GM19372 (cell line): ENCODE measurements at regions not wholly inside any gene's neighbourhood (a gene's known extent, or its start where the extent isn't known, plus 50 kb on each side); places are given as distances from the start of the nearest gene placed in this dataset.
"Not testable (repeated sequence)": the region's sequence is repeated elsewhere in the genome, so short reads cannot be mapped to it uniquely, and the experiment has no call there.

Experiments
- ATAC-seq: cut with Tn5 transposase; IDR thresholded peaks from one replicate; pipeline ENCODE4 v1.9.1; 2021; ENCODE audit warnings: mild to moderate bottlenecking, low read depth, moderate library complexity; ENCODE audit not compliant: unreplicated experiment

DNA sequence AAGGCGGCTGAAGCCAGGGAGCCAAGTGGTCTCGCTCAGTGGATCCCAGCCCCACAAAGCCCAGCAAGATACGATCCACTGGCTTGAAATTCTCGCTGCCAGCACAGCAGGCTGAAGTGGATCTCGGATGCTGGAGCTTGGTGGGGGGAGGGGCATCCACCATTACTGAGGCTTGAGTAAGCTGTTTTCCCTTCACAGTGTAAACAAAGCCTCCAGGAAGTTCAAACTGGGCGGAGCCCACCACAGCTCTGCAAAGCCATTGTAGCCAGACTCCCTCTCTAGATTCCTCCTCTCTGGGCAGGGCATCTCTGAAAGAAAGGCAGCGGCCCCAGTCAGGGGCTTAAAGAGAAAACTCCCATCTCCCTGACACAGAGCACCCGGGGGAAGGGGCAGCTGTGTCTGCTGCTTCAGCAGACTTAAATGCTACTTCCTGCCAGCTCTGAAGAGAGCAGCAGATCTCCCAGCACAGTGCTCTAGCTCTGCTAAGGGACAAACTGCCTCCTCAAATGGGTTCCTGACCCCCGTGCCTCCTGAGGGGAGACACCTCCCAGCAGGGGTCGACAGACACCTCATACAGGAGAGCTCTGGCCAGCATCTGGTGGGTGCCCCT is 330.0 kb upstream of the TMEFF2 start:
- ATAC-seq, result not testable (repeated sequence)

DNA sequence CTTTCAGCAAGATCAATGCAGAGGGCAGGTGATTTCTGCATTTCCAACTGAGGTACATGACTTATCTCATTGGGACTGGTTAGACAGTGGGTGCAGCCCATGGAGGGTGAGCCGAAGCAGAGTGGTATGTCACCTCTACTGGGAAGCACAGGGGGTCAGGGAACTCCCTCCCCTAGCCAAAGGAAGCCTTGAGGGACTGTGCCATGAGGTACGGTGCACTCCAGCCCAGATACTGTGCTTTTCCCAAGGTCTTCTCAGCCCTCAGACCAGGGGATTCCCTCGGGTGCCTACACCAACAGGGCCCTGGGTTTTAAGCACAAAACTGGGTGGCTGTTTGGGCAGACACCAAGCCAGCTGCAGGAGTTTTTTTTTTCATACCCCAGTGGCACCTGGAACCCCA is 329.5 kb upstream of the TMEFF2 start:
- ATAC-seq, result not testable (repeated sequence)

DNA sequence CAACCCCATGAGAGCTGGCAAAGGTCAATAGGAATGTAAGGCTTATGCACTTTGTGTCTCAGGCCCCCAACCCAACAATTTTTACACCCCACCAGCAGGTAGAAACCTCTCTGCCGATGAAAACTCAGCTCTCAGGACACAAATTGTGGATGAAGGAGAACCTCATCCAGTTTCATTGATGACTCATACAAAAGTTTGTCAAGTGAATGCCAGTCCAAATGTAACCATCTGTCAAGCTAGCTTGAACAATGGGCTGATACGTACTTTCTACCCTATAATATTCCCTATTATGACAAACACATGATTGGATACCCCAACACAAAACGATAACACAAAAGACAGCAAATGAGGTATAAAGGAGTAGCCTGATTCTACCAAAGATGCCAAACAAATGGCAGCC is 321.2 kb upstream of the TMEFF2 start:
- ATAC-seq, result no peak

DNA sequence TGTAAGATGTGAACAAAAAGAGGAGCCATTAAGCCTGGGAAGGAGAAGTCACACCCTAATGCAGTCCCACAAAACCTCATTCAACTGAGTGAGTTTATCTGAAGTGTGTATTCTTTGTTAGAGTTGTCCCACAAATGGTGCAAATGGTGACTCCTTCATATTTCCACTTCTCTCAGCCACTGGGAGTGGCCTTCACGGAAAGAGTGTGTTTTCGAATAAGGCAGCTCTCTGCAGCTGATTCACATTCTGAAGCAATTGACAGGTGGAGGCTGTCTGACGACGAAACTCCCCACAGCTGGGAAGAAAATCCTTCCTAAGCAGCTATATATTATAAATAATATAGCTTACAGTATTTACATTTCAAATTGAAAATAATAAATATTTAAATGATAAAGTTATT is 318.8 kb upstream of the TMEFF2 start:
- no peak for ATAC-seq

DNA sequence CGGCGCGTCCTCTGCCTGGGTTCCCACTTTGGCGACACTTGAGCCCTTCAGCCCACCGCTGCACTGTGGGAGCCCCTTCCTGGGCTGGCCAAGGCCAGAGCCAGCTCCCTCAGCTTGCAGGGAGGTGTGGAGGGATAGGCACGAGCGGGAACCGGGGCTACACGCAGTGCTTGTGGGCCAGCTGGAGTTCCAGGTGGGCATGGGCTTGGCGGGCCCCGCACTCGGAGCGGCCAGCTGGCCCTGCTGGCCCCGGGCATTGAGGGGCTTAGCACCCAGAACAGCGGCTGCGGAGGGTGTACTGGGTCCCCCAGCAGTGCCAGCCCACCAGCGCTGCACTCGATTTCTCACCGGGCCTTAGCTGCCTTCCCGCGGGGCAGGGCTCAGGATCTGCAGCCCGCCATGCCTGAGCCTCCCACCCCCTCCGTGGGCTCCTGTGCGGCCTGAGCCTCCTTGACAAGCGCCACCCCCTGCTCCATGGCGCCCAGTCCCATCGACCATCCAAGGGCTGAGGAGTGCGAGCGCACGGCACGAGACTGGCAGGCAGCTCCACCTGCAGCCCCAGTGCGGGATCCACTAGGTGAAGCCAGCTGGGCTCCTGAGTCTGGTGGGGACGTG is 313.2 kb upstream of the TMEFF2 start:
- not testable (repeated sequence) for ATAC-seq

DNA sequence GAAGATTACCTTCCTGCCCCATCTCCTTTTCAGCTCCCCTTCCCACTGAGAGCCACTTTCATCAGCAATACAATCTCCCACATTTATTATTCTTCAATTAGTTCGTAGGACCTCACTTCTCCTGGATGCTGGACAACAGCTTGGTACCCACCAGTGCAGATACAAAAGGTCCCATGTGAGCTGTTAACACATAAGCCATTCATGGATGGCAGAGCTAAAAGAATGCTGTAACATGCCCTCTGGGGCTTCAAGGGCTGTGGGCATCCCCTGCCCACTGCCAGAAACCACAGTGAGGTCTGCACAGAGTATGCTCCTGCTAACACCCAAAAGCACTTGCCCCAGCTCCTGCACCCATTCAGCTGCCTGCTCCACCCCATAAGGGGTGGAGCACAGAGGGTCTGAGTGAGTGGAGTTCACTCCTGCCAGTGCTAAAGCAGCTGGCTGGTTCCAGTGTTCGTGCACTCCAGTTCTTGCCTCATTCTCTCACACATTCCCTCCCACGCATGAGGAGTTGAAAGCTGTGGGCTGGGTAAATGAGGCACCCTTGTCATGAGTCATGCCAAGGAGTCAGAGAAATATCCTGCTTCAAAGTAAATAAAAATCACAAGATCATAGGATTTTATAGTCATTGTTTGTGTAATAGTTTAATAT is 305.9 kb upstream of the TMEFF2 start:
- ATAC-seq, result no peak

DNA sequence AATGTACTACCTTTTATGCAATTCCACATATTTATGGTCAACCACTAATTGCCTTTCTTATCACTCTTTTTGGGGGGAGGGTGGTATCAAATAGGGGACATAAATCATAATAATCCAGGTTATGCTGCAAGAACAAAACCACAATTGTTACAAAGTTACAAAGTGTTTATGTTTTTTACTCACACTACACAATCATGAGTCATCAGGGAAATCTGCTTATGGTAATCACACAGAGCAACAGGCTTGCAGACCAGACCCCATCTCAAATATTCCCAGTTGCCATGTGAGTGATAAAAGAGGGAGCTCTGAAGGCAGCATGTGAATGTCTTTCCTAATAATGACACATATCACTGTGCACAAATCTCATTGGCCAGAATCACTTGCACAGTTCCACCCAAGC is 304.7 kb upstream of the TMEFF2 start:
- ATAC-seq, result no peak

DNA sequence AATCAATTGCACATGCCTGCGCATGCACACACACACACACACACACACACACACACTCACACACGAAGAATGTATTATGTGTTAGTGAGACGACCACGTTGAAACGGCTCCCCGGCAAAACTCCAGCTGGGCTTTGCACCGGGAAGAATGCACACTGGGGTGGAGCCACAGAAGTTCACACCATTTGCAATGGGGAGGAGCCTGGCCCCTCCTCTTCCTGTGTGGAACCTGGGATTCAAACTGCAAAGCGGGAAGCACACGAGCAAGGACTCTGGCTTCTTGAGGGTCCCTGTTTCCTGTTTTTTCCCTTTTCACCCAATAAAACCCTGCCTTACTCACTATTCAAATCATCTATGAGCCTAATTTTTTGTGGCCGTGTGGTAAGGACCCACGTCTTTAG is 304.0 kb upstream of the TMEFF2 start:
- no peak for ATAC-seq

DNA sequence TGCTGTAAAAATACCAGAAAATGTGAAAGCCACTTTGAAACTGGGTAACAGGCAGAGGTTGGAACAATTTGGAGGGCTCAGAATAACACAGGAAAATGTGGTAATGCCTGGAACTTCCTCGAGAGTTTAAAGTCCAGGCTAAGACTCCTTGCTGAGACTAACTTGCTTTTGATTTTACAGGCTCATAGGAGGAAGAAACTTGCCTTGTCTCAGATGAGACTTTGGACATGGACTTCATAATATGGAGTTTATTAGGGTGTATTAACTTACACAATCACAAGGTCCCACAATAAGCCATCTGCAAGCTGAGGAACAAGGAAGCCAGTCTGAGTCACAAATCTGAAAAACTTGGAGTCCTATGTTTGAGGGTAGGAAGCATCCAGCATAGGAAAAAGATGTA is 293.4 kb upstream of the TMEFF2 start:
- ATAC-seq, result not testable (repeated sequence)

DNA sequence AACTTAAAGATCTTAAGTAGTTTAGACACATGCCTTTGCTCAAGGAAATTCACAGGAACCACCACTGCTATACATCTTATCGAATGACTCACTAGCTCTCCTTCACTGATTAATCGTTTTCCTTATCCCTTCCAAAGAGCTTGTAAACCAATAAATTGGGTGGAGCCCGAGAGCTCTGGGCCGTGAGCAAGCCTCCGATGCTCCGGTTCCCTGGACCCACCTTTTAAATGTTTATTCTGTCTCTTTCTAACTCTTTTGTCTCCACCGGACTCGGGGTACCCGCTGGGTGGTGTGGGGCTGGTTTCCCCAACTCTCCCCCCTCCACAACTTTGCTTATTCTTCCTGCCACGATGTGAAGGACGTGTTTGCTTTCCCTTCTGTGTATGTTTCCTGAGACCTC is 292.9 kb upstream of the TMEFF2 start:
- ATAC-seq, result no peak

DNA sequence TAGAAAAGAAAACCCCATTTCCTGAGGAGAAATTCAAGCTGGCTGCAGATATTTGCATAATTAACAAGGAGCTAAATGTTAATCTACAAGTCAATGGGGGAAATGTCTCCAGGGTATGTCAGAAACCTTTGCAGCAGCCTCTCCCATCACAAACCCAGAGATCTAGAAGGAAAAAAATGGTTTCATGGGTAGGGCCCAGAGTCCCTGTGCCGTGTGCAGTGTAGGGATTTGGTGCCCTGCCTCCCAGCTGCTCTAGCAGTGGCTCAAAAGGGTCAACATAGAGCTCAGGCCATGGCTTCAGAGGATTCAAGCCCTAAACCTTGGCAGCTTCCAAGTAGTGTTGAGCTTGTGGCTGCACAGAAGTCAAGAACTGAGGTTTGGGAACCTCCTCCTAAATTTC is 290.2 kb upstream of the TMEFF2 start:
- ATAC-seq, result no peak

DNA sequence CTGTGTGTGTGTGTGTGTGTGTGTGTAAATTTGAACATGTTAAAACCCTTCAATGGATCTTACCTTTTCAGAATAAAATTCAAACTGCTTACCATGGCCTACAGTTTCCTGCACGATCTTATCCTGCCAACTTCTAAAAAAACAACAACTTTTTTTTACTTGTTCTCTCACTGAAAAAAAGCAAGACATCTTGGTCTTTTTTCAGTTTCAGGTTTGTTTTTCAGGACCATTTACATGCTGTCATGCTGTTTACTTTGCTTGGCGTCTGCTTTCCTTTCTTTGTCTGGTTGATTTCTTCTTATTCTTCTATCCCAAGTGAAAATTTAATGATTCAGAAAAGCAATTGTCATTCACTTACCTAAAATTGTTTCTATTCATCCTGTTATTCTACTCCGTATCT is 286.3 kb upstream of the TMEFF2 start:
- no peak for ATAC-seq

DNA sequence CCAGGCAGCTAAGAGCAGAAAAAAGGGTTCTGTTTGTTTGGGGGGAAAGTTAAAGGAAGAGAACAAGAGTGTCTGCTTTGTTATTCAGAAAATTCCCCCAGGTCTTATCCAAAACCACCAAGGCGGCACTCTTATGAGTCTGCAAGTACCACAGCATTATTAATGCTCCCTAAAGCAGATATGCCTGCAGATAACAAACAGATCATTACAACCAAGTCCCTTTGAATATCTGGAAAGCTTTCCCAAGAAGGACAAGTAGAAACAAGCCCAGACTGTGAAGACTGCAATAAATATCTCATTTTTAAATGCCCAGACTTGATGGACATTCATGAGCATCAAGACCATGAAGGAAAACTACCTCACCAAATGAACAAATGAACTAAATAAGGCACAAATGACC is 278.6 kb upstream of the TMEFF2 start:
- ATAC-seq, result no peak

DNA sequence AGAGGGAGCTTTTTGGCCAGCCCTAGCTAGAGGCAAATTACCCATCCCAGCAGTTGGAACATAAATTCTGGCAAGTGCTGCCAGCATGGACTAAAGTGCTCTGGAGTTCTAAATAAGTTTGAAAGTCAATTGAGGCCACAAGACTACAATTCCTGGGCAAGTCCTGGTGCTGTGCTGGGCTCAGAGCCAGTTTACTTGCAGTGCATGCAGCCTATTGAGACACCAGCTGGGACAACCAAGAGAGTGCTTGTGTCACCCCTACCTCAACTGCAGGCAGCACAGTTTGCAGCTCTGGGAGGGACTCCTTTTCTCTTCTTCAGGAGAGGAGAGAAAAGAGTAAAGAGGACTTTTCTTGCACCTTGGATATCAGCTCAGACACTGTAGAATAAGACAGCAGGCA is 277.2 kb upstream of the TMEFF2 start:
- ATAC-seq, result no peak

DNA sequence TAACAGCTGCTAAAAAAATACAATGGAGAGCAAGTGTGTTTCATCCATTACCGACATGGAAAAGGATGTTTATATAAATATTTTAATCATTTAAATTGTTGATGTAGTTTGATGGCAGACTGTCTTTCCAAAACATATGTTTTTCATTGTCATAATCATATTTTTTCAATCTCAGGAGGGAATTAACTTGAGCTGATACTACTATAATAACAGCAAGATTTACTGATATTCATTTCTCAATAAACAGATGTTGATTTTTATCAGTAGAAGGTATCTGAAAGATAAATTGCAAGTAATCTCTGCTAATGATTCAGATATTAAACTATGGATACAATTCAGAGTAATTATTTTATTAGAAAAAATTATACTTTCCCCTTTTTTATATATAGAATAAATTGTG is 274.9 kb upstream of the TMEFF2 start:
- no peak for ATAC-seq

DNA sequence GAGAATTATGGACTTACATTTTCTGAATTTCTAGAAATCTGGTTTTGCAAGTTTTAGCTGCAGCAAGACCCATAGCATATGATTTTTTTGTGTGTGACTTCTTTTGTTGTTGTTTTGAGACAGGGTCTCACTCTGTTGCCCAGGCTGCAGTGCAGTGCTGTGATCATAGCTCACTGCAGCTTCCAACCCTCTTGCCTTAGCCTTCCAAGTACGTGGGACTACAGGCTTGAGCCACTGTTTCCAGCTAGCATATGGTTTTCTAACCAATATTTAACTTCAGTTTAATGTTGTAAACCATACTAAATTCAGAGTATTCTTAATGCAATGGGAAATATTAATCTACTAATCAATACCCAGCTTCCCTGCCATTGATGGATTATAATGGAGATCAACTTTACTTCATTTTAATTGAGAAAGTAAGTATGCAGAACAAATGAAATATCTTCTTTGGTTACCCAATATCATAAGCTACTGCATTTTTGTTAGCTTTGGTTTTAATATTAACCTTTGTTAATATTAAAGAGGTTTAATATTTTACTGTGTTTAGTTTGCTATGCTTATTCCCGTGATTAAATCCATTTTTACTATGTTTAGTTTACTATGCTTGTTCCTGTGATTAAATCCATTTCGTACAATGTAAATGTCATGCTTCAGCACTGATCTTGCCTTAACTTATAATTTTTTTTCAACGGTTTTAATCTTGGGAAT is 273.4 kb upstream of the TMEFF2 start:
- ATAC-seq, result no peak

DNA sequence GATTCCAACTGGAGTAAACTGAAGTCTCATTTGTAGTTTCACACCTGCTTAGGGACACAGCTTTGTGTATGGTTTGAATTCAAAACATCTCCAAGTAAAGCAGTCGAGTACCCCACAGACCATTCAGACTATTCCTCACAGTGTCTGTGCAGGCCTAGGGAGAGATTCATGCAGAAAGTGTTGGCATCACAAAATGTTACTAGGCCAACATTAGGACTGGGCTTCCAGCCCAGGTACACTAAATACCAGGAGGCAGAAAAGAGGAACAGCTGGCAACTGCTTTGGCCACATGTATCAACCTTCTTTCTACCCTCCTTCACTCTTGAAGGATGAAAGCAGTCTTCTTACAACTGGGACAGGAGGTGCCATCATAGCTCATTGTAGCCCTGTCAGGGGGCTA is 270.4 kb upstream of the TMEFF2 start:
- ATAC-seq, result no peak

DNA sequence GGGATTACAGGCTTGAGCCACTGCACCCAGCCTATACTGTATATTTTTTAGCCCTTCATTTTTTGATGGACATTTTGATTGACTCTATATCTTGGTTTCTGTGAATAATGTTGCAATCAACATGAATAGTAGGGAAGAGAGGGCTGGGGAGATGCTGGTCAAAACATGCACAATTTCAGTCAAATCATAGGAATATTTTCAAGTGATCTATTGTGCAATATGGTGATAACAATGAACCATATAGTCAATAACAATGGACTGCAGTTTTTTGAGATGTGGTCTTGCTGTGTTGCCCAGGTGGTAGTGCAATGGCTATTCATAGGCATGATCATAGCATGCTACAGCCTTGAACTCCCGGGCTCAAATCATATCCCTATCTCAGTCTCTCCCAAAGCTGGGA is 264.7 kb upstream of the TMEFF2 start:
- ATAC-seq, result no peak

DNA sequence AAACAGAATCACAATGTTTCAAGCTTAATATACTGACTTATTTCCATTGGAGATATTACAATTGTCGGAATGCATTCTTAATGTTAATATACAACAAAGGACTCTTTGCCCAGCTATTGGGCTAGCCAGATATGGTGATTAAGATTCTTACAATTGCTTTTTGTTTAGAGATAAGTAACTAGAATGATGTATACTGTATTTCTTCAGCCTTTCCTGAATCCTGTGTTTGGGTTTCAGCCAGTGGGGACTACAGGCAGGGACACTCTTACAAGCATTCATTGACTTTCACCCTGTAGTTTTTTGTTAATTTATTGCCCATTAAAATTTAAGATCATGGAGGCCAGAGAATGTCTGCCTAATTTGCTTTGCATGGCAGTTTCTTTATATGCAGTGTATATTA is 254.1 kb upstream of the TMEFF2 start:
- ATAC-seq, result no peak

DNA sequence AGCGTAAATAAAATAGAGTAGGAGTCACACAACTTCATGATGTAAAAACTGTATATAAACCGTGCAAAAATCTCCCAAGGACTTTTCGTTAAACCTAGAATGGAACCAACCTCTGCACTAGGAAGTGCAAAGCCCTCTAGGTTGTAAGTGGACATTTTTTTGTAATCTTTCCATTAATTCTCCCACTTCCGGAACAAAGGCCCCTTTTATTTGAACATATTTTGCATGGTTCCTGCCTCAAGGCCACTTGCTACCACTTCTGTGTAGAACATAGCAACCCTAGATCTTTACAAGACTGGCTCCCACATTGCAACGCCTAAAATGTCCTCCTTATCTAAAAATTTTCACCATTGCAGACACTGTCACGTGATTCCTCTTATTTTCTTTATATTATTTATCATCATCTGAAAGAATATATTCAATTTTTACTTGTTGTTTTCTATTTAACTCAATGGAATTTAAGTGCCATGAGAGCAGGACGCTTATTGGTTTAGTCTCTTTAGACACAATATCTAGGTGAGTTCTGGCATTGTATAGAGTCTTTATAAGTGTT is 249.6 kb upstream of the TMEFF2 start:
- ATAC-seq, result no peak

DNA sequence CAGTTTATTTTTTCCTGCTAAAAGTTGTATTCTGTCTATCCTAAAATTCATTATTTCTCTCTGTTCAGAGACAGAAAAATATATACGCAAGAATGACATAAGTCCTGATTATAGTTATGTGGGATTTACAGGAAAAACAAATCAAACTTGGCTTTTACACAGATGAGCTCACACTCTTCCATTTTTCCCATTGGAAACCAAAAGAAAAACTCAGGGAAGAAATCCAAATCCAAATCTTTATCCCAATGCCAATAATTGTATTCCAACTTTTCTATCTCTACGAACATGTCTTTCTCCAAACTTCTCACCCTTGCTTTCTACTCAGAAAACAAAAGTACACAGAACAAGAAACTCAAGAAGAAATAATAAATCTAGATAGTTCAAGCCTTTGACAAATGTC is 249.1 kb upstream of the TMEFF2 start:
- no peak for ATAC-seq
